ENCODE measurements at regions not wholly inside any gene's neighbourhood (a gene's known extent, or its start where the extent isn't known, plus 50 kb on each side); places are given as distances from the start of the nearest gene placed in this dataset.
A peak's percentile ranks its signal among the peaks of the same experiment; 100 is the strongest.

DNA sequence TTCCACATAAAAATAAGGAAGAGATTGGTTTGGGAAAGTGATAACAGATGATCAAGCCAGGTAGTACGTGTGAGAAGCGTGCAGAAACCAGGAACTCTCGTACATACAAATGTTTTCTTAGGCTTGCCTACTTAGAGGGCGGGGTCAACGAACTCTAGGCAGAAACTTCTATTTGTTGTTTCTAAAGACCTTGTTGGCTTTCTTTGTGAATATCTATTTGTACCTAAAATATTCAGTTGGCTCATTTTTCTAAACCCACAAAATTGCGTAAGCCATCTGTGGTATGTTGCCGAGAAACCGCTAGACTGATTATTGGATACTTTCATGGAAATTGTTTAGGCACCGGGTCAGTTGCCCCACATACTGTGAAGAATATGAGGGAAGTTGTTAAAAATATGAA lies 458.5 kb downstream of the MAT2B start:
- no peak for DNase-seq

DNA sequence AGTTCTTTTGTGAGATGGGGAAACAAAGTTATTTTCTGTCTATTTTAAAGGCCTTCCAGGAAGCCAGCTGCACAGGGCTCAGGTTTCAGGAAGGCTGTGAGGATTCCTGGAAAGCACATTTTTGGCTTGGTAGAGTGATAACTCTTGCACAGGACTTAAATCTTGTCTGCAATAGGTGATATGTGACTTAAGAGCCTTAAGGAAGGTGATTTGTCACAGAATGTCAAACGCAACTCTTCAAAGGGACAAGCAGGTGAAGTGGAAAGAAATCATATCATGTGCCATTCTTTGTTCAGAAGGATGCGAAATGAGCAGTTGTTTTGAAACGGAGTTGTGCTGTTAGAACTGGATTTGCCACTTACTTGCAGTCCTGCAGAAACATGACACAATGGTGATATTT lies 459.3 kb downstream of the MAT2B start:
- no peak for DNase-seq

- DNase-seq, result no peak
Observed at GRCh38 chr5:163967268-163967667, 461.8 kb downstream of the MAT2B start.

GRCh38 chr5:163968651-163969050 lies 463.2 kb downstream of the MAT2B start:
- DNase-seq, result no peak

DNA sequence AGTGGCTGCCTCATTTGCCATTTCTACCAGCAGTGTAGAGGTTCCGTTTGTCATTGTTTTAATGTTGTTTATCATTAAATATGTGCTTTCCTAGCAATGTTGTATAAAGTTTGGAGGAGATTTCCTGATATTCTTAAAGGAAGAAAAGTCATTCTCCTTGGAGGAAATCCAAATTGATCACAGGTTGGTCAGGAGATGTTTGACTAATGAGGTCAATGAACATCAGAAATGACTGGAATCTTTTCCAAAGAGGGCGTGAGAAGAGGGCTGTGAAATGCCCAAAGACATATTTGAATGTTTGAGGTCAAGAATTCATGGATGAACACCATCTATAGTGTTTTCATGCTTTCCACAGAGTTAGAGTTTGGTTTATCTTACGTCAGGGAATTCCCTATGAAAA lies 471.3 kb downstream of the MAT2B start:
- no peak for DNase-seq

- DNase-seq, result no peak
Observed at GRCh38 chr5:163978897-163979296, 473.5 kb downstream of the MAT2B start.

DNA sequence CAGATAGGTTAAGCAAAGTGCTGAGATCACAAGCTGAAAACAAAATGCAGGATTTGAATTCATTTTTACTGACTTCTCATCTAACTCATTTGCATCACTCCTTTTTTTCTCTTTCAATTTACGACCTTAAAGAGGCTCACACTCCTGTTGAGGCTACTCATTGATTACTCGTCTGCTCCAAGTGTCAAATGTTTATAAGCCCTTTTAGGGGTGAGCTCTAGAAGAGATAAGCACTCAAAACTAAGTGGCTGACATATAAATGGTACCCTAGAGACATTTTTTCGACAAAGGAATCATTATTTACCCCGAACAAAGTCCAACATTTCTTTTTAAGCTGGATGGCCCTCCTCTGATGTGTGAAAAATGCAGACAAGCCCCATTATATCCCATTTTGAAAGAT lies 483.1 kb downstream of the MAT2B start:
- no peak for DNase-seq

GRCh38 chr5:163993126-163993525 lies 487.7 kb downstream of the MAT2B start:
- DNase-seq, result no peak

DNA sequence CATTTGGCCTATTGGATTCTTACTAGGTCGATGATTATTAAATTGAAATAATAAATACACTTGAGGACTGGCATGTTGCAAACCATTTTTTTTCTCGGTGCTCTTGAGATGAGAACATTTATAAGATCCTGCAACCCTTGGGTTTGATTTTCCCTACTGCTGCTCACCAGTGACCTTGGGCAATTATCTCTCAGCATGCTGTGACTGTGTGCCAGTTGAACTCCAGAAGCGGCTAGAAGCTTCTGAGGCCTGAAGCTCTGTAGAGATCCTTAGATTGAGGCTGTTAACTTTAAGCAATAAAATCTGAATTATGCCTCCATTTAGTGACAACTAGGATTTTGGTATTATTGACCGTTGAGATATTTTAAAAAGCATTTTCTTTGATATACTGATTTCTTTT lies 489.8 kb downstream of the MAT2B start:
- DNase-seq, result no peak

GRCh38 chr5:163997965-163998364 lies 492.5 kb downstream of the MAT2B start:
- DNase-seq, result no peak

DNA sequence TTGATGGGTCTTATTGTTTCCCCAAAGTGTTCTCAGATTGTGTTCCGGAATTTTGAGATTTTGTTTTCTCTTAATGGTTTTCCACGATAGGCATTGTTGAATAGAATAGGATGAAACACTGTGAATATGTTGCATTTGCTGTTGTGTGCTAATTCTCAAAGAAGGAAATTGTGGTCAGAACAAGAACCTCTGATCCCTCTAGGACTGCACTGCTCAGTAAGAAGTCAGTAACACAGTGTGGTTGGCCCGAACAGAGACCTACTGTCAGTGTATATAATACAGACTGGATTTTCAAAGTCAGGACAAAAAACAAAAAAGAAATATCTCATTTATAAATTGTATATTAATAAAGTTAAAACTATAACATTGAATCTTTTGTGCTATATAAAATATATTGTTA lies 494.8 kb downstream of the MAT2B start:
- DNase-seq, result no peak

DNA sequence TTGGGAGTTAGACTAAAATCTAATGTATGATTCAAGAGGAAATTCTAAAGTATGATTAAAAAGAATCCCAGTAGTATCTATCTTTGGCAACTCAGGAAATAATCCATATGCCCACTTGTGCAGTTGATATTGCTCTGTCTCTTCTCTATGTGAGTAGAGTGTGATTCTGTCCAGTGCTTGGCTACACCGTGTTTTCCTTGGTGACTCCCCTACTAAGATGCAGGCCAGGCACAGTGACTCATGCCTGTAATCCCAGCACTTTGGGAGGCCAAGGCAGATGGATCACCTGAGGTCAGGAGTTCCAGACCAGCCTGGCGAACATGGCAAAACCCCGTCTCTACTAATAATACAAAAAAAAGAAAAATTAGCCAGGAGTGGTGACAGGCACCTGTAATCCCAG lies 495.4 kb downstream of the MAT2B start:
- DNase-seq, result no peak

DNA sequence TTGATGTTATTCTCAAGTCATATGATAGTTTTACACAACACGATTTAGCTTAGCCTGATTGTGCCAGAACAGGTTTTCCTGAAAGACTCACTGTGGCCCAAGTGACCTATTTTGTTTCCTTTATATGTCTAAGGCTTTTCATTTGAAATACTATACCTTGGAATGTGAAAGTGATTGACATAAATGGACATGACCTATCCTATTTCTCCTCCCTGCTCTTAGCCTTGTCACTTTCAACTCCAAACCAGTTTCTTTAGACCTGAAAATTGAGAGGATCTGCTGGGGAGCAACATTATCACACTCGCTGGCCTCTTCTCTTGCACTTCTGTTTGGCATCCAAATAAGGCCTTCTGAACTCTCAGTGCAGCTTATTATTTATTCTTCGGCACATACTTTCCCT lies 496.8 kb downstream of the MAT2B start:
- no peak for DNase-seq

DNA sequence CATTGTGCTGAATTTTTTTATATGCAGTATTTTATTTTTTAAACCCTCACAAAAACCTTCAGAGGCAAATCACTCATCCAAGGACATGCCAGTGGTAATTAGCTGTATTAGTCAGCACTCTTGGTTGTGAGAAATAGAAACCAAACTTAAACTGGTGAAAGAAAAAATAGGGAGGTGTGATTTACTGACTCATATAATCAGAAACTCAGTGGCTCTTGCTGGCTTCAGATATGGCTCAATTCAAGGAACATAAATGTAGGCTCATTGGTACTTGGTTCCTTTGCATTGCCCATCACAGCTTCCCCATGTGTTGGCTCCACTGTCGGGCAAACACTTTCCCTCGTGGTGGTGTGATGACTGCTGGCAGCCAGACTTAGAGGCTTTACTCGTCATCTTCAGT lies 497.2 kb downstream of the MAT2B start:
- DNase-seq, result no peak

DNA sequence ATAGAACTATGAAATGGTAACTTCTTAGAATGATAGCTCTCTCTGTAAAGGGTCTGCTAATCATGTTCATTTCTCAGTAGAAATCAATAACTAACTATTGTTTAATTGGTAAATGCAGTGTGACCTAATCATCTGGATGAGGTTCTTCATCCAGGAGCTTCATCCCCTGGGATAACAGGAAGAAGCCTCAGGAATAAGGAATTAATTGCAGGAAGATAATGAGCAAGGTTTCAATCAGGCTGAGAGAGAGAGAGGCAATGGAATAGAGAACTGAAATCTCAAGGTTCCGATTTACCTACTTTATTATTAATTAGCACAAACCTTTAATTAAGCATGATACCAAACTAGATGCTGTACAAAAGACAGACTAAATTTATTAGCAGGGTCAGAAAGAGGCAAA lies 499.7 kb downstream of the MAT2B start:
- DNase-seq, result no peak

DNA sequence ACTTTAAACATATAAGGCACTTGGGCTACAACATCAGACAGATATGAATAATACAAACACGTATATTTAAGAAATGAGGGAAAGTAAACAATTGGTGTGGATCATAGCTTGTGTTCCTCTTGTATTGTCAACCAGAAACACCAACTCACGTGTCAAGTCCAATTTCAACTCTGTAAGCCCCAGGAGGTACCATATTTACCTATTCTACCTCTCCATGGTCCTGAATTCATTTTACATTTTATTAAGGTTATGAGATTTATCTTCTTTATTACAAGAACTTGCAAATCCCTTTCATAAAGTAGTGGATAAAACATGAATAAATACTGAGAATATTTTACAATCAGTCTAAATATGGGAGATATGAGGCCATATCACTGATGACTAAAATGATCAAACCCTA lies 501.6 kb downstream of the MAT2B start:
- no peak for DNase-seq

DNA sequence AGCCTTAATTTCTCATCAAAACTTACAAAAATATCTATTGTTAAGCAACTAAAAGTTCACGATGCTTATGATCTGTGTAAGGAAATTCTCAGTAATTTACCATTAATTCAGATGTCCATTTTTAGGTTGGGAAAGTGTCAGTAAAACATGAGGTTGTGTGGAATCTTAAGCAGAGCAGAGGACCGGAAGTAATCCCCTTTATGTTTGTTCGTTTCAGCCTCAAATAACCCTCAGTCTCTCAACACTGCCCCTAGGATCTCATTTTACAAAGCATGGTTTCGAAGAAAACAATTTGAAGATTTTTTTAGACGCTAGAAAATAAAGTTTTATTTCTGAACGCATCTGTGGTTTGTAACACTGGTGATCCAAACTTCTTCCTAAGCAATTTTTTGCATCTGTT lies 504.2 kb downstream of the MAT2B start:
- no peak for DNase-seq

- DNase-seq, result no peak
Observed at GRCh38 chr5:164010900-164011299, 505.5 kb downstream of the MAT2B start.

DNA sequence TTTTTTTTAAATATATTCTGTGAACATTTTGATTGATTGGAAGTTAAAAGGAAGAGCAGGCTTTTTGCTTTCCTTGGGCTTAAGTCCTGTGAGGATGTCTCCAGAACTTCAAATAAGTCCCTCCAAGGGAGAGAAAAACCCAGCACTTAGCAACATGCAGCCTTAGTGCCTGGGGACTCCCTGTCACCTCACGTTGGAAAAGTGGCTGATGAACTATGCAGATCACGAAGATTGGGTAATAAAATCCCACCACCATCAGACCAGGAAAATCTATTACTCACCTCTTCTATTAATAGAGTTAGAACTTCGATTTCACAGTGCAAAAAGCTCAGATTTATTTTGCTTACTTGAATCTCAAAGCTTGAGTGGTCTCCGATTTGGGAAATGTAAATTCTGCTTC lies 507.0 kb downstream of the MAT2B start:
- no peak for DNase-seq

- peak; percentile 4 for DNase-seq
Observed at GRCh38 chr5:164013077-164013670, 507.8 kb downstream of the MAT2B start.

DNA sequence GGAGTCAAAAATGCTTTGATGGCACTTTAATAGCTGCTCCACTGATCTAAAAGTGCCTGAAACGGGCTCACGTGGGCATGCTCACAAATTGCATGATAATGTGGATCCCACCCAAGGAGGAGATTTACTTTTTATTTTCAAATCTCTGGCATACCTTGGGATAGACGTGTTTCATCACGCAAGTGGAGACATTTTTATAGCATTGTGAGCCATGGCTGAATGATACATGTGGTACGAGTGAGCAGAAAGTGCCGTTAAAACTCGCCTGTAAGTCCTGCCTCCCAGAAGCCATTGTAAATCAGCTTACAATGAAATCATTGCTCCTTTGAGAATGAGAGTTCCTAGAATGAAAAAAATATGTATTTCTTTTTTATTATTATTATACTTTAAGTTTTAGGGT lies 514.7 kb downstream of the MAT2B start:
- DNase-seq, result no peak

GRCh38 chr5:164027738-164028137 lies 522.3 kb downstream of the MAT2B start:
- no peak for DNase-seq

- DNase-seq, result no peak
Observed at GRCh38 chr5:164038128-164038783, 532.8 kb downstream of the MAT2B start.

- no peak for DNase-seq
Observed at GRCh38 chr5:164041105-164041504, 535.7 kb downstream of the MAT2B start.

DNA sequence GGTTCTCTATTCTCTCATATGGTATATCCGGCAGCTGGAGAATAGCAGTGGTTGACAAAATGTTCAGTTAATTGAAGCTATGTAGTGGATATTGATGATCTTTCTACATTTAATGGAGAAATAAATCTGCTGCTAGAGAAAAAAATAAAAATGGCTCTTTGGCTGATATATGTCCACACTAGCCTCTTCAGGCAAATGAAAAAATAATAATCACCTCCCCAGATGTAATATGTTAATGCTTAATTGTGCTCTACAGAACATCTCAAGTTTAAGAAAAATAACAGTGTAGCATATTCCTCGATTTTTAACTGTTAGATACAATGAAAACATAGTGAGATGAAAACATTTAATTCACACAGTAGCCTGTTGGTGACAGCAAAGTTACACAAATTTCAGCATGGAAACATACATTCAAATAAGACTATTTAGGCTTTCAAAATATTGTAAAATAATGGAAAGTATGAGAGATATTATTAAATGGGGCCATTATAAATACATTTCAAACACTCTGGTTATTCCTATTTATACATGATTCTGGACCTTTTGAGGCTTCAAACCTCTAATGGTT lies 543.0 kb downstream of the MAT2B start:
- no peak for DNase-seq
